ENCODE measurements at regions not wholly inside any gene's neighbourhood (a gene's known extent, or its start where the extent isn't known, plus 50 kb on each side); places are given as distances from the start of the nearest gene placed in this dataset.

DNA sequence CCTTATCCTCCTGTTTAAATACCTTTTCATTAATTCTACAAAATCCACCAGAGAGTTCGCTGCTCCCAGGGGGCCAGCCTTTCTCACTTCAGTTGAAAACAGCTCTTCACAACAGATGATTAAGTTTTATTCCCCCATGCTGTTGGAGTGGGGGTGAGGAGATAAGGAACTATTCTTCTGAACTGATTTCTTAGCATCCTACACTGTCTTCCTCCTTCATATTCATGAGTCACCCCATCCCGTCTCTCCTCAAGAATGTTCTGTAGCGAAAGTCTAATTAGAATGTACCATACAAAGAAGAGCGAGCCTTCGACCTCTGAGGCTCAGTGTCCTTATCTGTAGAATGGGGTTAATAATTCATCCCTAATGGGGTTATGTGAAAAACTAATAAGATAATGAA lies 138.0 kb downstream of the PIK3R1 start:
- Histone ChIP-seq H3K27me3 (ENCODE audit: insufficient read depth) (no peaks in the 10 kb centered on the region), H3K79me2 (replicated peaks; ENCODE audit: insufficient read depth) (no peaks in the 10 kb centered on the region), H2AFZ (no peak overlapping the region), H3K4me2 (no peak overlapping the region), H3F3A (replicated peaks; ENCODE audit: low read depth) (no peaks in the 10 kb centered on the region), H3K36me3 (ENCODE audit: insufficient read depth) (no peaks in the 10 kb centered on the region), H4K20me1 (replicated peaks; ENCODE audit: insufficient read depth) (no peaks in the 10 kb centered on the region), H3K4me3 (no peak overlapping the region), H3K9me2 (ENCODE audit: insufficient read depth) (no peaks in the 10 kb centered on the region), H3K4me1 (ENCODE audit: insufficient read depth) (peaks cover 5% of the 10 kb centered on the region; the same call in 1 of the 2 replicates), H3K27ac (ENCODE audit: low read depth) (no peak overlapping the region)
- ATAC-seq (no peak), DNase-seq (ENCODE audit: low spot score) (no peak)
- H3K4me3 Mint-ChIP-seq = no peak overlapping the region
- H3K4me1 Mint-ChIP-seq = peaks cover 23% of the 10 kb centered on the region
- H3K27ac Mint-ChIP-seq = no peak overlapping the region
- peaks cover 11% of the 10 kb centered on the region for H3K27me3 Mint-ChIP-seq (ENCODE audit: insufficient read depth, low read depth, poor library complexity)
- no peaks in the 10 kb centered on the region for H3K36me3 Mint-ChIP-seq (ENCODE audit: low read depth)
- TF ChIP-seq NANOG (IDR thresholded peaks at IDR 0.05; ENCODE audit: borderline replicate concordance) (no peak), POLR2AphosphoS5 (IDR thresholded peaks at IDR 0.05; ENCODE audit: low read depth) (no peak), JUNB (IDR thresholded peaks at IDR 0.05; ENCODE audit: unreplicated experiment) (no peak), ZNF462 (CRISPR knock-in tag; IDR thresholded peaks at IDR 0.05) (no peak)
- TF ChIP-seq, protein P1, sequence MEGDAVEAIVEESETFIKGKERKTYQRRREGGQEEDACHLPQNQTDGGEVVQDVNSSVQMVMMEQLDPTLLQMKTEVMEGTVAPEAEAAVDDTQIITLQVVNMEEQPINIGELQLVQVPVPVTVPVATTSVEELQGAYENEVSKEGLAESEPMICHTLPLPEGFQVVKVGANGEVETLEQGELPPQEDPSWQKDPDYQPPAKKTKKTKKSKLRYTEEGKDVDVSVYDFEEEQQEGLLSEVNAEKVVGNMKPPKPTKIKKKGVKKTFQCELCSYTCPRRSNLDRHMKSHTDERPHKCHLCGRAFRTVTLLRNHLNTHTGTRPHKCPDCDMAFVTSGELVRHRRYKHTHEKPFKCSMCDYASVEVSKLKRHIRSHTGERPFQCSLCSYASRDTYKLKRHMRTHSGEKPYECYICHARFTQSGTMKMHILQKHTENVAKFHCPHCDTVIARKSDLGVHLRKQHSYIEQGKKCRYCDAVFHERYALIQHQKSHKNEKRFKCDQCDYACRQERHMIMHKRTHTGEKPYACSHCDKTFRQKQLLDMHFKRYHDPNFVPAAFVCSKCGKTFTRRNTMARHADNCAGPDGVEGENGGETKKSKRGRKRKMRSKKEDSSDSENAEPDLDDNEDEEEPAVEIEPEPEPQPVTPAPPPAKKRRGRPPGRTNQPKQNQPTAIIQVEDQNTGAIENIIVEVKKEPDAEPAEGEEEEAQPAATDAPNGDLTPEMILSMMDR (conservative IDR thresholded peaks at IDR 0.05; ENCODE audit: low read depth in 2 of 2) = no peak
- no peaks in the 10 kb centered on the region for H3K9me3 Mint-ChIP-seq

Measured in GM23338 (cell line).